Activated CD4-positive, CD25-positive, alpha-beta regulatory T cell treated with anti-CD3 and anti-CD28 coated beads, Interleukin-2, amount 50 U/mL, for 24 hours (primary cell): ENCODE measurements at regions not wholly inside any gene's neighbourhood (a gene's known extent, or its start where the extent isn't known, plus 50 kb on each side); places are given as distances from the start of the nearest gene placed in this dataset.
"Not testable (repeated sequence)": the region's sequence is repeated elsewhere in the genome, so short reads cannot be mapped to it uniquely, and the experiment has no call there.

ENCODE experiments used
- ATAC-seq, 2 donors: fragments of 150-1000 bp; cut with Tn5 transposase; one replicate each; pipeline ENCODE4 v1.10.0; 2021; ENCODE audit warnings: mild to moderate bottlenecking in 1 of 2, moderate library complexity in 1 of 2

- ATAC-seq, result no peak
Measured at GRCh38 chr15:95019907-95020306, 788.5 kb downstream of the MCTP2 start.

DNA sequence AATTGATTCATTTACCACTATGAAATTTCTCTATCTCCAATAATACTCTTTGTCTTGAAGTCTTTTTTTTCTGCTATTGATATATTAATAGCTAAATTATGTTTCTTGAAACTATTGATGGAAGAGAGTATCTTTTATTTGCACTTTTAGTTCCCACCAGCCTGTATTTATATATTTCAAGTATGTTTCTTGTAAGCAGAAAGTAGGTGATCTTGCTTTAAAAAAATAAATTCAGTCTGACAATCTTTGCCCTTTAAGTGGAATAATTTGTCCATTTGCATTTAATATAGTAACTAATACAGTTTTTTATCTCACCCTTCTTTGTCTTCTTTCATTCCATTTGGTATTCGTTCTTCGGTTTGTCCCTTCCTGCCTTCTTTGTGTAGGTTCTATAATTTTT, 790.5 kb downstream of the MCTP2 start:
- ATAC-seq, result no peak

DNA sequence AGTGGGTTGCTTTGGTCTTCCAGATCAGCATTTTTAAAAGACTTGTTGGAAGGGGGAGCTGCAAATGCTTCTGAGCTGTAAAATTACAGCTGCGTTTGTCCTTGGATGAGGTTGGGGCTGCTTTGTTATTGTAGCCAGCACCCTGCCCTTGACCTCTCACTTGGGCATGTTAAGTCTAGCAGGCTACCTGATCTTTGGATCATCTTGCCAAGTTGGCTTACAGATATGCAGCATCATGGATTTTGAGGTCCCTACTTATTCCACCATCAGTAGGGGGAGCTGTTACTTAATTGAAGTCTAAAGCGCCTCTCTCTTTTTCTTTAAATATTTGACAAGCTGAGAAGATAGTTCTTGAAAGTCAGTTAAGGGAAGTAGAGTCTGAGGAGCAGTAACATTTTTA, 793.0 kb downstream of the MCTP2 start:
- ATAC-seq, result no peak

- ATAC-seq, result no peak
Measured at GRCh38 chr15:95025924-95026728, 794.8 kb downstream of the MCTP2 start.

GRCh38 chr15:95027981-95028380, 796.6 kb downstream of the MCTP2 start:
- ATAC-seq, result no peak

GRCh38 chr15:95032156-95032555, 800.8 kb downstream of the MCTP2 start:
- no peak for ATAC-seq

- ATAC-seq, result no peak
Measured at GRCh38 chr15:95035106-95035505, 803.7 kb downstream of the MCTP2 start.

DNA sequence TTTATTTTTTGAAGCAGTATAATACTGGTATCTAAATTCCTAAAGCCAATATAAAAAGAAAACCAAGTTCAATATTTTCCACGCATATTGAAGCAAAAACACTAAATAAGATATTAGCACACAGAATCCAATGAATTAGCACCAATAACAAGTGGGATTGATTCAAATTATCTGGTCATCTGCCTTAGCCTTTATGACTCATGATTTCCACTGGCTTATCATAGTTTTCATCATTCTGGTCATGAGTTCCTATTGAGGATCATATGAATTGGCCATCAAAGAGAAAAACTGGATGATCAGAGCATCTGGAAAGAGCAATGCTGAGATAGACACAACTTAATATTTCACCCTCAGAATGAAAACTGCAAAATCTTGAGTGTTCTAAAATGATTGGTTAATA, 809.9 kb downstream of the MCTP2 start:
- ATAC-seq, result no peak

DNA sequence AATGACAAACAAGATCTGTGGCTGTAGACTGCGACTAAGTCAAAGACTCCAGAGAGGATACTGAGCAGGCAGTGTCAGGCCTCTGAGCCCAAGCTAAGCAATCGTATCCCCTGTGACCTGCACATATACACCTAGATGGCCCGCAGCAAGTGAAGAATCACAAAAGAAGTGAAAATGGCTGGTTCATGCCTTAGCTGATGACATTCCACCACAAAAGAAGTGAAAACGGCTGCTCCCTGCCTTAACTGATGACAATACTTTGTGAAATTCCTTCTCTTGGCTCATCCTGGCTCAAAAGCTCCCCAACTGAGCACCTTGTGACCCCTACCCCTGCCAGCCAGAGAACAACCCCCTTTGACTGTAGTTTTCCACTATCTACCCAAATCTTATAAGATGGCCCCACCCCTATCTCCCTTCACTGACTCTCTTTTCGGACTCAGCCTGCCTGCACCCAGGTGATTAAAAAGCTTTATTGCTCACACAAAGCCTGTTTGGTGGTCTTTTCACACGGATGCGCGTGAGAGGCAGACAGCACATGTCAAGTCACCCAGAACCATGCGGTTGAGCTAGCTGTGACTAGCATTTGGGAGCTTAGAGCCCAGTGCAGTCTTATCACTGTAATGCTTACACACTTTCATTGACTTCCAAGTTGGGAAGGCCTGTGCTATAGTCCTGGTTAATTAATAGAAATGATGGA, 812.0 kb downstream of the MCTP2 start:
- not testable (repeated sequence) for ATAC-seq

DNA sequence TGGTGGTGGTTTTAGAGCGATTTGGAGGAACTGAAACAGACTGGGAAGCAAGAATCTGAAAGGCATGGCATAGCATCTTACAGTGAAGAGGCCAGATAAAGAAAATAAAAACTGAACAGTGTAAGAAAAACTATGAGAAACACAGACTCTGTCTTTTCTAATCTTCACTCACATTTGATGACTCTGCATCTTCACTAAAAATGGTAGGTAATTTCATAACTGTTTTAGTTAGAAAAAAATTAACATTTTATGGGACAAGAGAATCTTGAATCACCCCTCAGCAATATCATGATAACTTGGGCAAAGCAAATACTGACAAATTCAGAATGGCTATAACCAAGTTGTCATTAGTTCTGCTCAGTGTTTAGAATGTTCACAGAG, 812.6 kb downstream of the MCTP2 start:
- no peak for ATAC-seq

DNA sequence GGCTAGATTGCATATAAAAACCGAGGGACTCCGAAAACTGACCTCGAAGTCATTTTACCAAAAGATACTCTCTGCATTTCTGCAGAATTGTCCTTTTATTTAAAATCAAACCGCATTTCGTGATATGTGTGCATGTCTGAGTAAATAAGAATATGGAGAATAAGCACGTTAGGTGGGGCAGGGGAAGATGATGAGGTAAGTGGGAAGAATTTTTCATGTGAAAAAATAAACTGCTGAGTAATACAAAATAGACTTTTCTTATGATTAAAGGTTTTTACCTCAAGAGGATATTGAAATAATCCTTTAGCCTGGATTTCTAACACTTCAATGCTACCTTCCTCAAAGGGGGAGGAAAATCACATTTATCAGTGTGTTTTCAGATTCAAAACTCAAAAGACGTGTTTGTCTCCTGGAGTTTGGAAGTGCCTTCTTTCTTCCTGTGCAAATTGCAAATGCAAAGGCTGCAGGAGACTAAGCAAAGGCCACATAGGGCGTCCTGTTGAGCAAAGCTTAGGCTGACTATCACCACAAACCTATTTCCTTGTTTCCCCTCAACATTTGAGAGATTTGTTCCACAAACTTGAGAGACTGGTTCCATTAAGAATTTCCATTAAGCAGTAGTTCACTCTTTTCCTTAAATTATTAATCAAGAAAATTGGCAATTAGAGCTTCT, 813.5 kb downstream of the MCTP2 start:
- ATAC-seq, result no peak

DNA sequence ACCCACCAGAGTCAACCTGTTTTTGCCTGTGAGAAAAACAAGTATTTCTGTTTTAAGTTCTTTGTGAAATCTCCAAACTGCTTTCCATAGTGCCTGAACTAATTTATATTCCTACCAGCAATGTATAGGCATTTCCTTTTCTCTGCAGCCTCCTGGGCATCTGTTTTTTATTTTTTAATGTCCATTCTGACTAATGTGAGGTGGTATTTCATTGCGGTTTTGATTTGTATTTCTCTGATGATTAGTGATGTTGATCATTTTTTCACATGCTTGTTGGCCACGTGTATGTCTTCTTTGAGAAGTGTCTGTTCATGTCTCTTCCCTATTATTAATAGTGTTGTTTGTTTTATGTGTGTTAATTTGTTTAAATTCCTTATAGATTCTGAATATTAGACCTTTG, 820.5 kb downstream of the MCTP2 start:
- no peak for ATAC-seq

DNA sequence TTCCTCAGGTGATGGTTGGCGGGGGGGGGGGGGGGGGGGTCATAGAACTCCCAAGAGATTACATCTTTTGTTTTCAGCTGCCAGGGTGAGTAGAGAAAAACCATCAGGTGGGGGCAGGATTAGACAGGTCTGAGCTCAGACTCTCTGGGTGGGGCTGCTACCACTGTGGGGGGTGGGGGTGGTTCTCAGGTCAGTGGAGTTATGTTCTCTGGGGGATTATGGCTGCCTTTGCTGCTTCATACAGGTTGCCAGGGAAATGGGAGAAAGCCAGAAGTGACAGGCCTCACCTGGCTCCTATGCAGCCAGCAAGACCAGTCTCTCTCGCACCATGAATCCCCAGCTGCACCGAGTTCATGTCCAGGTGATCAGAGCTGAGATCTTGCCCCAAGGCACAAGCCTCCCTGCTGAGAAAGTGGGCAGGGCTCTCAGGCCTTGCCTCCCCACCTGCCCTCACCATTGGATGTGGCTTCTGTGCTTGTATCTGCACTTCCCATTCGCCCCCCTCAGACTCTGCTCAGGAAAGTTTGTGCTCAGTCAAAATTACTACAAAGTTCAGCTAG, 828.1 kb downstream of the MCTP2 start:
- no peak for ATAC-seq

- ATAC-seq, result no peak
Measured at GRCh38 chr15:95068701-95069521, 837.5 kb downstream of the MCTP2 start.

DNA sequence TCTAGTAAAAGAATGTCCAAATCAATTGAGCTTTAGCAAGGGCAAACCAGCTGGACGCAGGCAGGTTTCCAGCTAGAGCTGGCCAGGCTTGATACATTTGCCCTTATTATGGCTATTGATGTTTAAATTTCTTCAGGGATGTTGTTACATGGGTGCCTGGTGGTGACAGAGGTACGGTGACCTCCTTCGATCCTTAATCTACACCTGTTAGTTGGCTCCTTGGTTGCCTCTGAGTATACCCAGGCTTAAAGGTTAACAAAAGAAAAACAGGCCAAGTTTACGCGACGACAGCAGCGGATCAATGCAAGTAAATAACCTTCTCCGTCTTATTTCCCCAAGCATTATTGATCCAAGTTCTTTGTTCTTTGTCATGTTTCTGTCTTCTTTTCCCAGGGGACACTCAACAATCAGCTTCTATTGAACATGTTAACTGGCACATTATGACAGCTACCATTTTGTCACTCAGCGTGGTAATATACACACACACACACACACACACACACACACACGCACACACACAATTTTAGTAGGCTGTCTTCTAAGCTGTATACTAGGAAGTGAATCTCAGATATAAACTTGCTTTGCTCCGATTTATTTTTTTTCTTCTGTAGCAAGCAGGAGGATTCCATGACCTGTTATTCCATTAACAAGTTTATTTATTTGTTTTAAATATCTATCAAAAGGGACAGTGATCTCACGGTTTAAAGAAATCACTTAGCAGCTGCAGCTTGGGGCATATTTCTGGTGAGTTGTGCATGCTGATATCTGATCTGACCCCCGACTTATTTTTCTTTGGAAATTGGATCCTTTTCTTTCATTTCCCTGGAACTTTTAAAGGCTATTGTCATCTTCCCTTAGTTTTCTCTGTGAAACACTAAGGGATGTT, 844.7 kb downstream of the MCTP2 start:
- no peak for ATAC-seq

- ATAC-seq, result no peak
Measured at GRCh38 chr15:95076678-95076990, 845.3 kb downstream of the MCTP2 start.

GRCh38 chr15:95078003-95078402, 846.6 kb downstream of the MCTP2 start:
- ATAC-seq, result no peak

- ATAC-seq, result not testable (repeated sequence)
Measured at GRCh38 chr15:95080228-95080627, 848.9 kb downstream of the MCTP2 start.

DNA sequence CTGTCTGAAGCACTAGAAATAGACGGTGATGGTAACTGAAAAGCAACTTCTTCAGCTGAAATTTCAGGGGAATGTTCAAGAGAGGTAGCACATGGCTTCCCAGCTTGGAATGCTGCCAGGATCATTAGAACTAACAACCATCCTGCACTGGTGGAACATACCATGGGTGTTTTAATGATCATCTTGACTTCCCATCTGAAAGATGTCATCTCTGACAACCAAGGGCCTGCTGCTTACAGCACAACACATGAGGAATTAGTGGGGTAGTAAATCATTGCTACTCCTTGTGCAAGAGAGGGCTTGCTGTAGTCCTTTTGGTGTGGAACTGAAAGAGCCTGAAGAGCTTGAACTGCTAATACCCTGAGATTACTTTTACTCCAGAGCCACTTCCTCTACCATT, 853.7 kb downstream of the MCTP2 start:
- ATAC-seq, result no peak

GRCh38 chr15:95086531-95087252, 855.3 kb downstream of the MCTP2 start:
- no peak for ATAC-seq

- no peak for ATAC-seq
Measured at GRCh38 chr15:95087253-95087609, 855.9 kb downstream of the MCTP2 start.
